DND-41 (cell line): ENCODE measurements at regions not wholly inside any gene's neighbourhood (a gene's known extent, or its start where the extent isn't known, plus 50 kb on each side); places are given as distances from the start of the nearest gene placed in this dataset.

Source experiments
- ATAC-seq: fragments of 200-7000 bp; cut with Tn5 transposase; 3 replicates; pipeline ENCODE4 v1.9.1; 2021; ENCODE audit warnings: low read depth; ENCODE audit not compliant: insufficient read depth
- DNase-seq: peaks from one replicate; pipeline ENCODE4 v3.0.0-alpha.2; 2020
- H2AFZ ChIP-seq: 2 replicates; pipeline ENCODE4 v1.6.0; 2012; ENCODE audit warnings: low read depth, low read length
- H3K27ac ChIP-seq: 2 replicates; pipeline ENCODE4 v1.5.1; 2012; ENCODE audit warnings: low read length, inconsistent platforms
- H3K27me3 ChIP-seq: fragments of 200-600 bp; sonication (generic); 2 replicates; pipeline ENCODE4 v1.6.0; 2012; ENCODE audit warnings: low read length, mild to moderate bottlenecking, inconsistent platforms; ENCODE audit not compliant: insufficient read depth, poor library complexity
- H3K36me3 ChIP-seq: 2 replicates; pipeline ENCODE4 v1.5.1; 2012; ENCODE audit warnings: low read length, inconsistent platforms; ENCODE audit not compliant: insufficient read depth
- H3K4me1 ChIP-seq: 2 replicates; pipeline ENCODE4 v1.5.1; 2012; ENCODE audit warnings: mild to moderate bottlenecking, low read length; ENCODE audit not compliant: insufficient read depth
- H3K4me2 ChIP-seq: 2 replicates; pipeline ENCODE4 v1.6.0; 2012; ENCODE audit warnings: mild to moderate bottlenecking, moderate library complexity, low read length, inconsistent platforms; ENCODE audit not compliant: insufficient read depth
- H3K4me3 ChIP-seq, 2 experiments: fragments of 200-600 bp in 1 of 2; shearing (Covaris generic) in 1 of 2; 2 replicates each; pipeline ENCODE4 v1.5.1; 2012 to 2016; ENCODE audit warnings: inconsistent platforms in 2 of 2, low read length in 2 of 2, mild to moderate bottlenecking in 2 of 2, low read depth in 1 of 2, moderate library complexity in 1 of 2
- H3K79me2 ChIP-seq: 2 replicates; pipeline ENCODE4 v1.6.0; 2012; ENCODE audit warnings: low read length, inconsistent platforms; ENCODE audit not compliant: insufficient read depth
- H3K9ac ChIP-seq: 2 replicates; pipeline ENCODE4 v1.6.0; 2012; ENCODE audit warnings: low read depth, mild to moderate bottlenecking, inconsistent platforms, low read length, moderate library complexity
- H3K9me3 ChIP-seq: 2 replicates; pipeline ENCODE4 v1.5.1; 2012; ENCODE audit warnings: low read length, moderate library complexity, mild to moderate bottlenecking, inconsistent platforms; ENCODE audit not compliant: insufficient read depth, severe bottlenecking
- H4K20me1 ChIP-seq: 2 replicates; pipeline ENCODE4 v1.6.0; 2012; ENCODE audit warnings: low read length; ENCODE audit not compliant: insufficient read depth
- EZH2 ChIP-seq: IDR thresholded peaks from 3 replicates; pipeline ENCODE4 v1.6.1; 2012; ENCODE audit warnings: borderline replicate concordance, low read depth, mild to moderate bottlenecking, moderate library complexity, low read length, inconsistent platforms; ENCODE audit not compliant: severe bottlenecking
- TF ChIP-seq, protein P1 (sequence below): IDR thresholded peaks from 2 replicates; pipeline ENCODE4 v1.5.1; 2012; ENCODE audit warnings: borderline replicate concordance, low read length, moderate library complexity, mild to moderate bottlenecking; ENCODE audit not compliant: poor library complexity, severe bottlenecking; ENCODE audit errors: extremely low read depth

DNA sequence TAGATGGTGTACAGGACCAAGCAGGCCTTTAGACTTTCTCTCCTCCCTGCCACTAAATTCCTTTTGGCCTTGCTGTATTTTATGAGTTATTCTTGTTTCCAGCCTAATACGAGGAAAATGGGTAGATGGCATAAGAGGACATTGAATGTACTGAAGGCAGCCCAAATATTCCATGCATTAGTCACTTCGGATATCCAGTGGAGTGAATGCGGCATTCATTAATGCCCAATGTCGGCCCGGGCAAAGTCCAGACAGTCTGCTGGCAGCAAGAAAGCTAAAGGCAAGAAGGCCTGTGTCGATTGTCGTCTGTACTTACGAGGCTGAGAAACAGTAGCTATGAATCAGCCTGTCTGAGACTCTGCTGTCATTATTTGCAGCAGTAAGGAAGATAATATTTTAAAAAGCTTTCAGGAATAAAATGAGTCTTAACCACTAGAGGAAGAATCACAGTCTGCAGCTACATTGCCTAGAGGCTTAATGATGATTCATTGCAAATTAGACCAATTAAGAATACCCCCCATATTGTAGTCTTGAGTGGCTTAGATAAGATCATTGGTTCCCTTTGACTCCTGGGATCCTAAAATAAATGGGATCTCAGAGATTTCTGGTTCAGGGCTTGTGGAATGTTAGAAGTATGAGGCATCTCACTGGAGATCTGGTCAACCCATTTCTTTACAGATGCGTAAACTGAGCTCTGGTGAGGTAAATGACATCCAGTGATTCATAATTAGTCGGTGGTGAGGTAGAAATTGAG lies 534.1 kb upstream of the JAG1 start:
- H3K27me3 ChIP-seq: no peaks in the 10 kb centered on the region
- H3K79me2 ChIP-seq: no peaks in the 10 kb centered on the region
- H3K4me3 ChIP-seq: no peak overlapping the region
- H3K9ac ChIP-seq: no peak overlapping the region
- no peaks in the 10 kb centered on the region for H3K4me1 ChIP-seq
- H3K36me3 ChIP-seq: no peaks in the 10 kb centered on the region
- ATAC-seq (no peak), DNase-seq (no peak)
- H3K9me3 ChIP-seq: no peaks in the 10 kb centered on the region
- TF ChIP-seq EZH2: no peak
- TF ChIP-seq, protein P1, sequence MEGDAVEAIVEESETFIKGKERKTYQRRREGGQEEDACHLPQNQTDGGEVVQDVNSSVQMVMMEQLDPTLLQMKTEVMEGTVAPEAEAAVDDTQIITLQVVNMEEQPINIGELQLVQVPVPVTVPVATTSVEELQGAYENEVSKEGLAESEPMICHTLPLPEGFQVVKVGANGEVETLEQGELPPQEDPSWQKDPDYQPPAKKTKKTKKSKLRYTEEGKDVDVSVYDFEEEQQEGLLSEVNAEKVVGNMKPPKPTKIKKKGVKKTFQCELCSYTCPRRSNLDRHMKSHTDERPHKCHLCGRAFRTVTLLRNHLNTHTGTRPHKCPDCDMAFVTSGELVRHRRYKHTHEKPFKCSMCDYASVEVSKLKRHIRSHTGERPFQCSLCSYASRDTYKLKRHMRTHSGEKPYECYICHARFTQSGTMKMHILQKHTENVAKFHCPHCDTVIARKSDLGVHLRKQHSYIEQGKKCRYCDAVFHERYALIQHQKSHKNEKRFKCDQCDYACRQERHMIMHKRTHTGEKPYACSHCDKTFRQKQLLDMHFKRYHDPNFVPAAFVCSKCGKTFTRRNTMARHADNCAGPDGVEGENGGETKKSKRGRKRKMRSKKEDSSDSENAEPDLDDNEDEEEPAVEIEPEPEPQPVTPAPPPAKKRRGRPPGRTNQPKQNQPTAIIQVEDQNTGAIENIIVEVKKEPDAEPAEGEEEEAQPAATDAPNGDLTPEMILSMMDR: no peak
- no peak overlapping the region for H3K27ac ChIP-seq
- no peaks in the 10 kb centered on the region for H4K20me1 ChIP-seq
- no peak overlapping the region for H2AFZ ChIP-seq
- H3K4me2 ChIP-seq: no peak overlapping the region

DNA sequence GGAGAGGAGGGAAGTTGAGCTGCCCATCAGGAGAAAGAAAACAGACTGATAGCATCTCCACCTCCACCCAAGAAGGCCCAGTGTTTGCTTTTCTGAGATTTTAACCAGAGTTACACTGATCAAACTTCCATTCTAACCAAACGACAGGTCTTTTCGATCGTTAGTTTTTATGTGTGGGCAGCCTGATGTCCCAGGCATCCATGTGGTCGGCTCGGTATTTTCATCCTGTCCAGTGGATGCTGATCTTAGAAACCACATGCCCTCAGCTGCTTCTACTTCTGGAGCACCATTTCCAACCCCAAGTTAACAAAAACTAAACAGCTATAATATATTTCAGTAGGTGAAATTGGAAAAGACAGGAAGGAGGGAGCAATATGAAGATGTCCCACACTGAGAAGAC lies 536.8 kb upstream of the JAG1 start:
- Histone ChIP-seq H3K4me3 (no peak overlapping the region), H3K4me2 (no peak overlapping the region), H4K20me1 (no peaks in the 10 kb centered on the region), H3K79me2 (no peaks in the 10 kb centered on the region), H3K9ac (no peak overlapping the region), H3K4me1 (no peaks in the 10 kb centered on the region), H3K27ac (no peak overlapping the region), H3K36me3 (no peaks in the 10 kb centered on the region), H3K27me3 (no peaks in the 10 kb centered on the region), H2AFZ (no peak overlapping the region), H3K9me3 (no peaks in the 10 kb centered on the region)
- DNase-seq (no peak), ATAC-seq (no peak)
- TF ChIP-seq, protein P1: no peak
- TF ChIP-seq EZH2: no peak

DNA sequence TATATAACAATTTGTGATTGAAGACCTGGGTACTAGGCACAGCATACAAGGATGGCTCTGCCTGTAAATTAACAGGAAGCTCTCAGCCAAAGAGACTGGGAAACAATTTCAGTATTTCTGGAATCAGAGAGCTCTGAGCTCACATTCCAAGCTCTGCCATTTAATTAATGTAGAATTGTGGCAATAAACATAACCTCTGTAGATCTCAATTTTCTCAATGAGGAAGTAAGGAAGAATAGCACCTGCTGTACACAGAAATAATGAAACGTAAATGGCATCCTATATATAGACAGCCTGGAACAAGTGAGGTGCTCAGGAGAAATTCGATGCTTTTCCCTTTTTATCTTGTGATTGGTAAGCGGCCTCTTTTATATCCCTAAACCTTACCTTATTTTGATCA lies 538.5 kb upstream of the JAG1 start:
- DNase-seq (no peak), ATAC-seq (no peak)
- Histone ChIP-seq H3K27me3 (no peaks in the 10 kb centered on the region), H3K27ac (no peak overlapping the region), H3K4me3 (no peak overlapping the region), H3K9ac (no peak overlapping the region), H3K79me2 (no peaks in the 10 kb centered on the region), H3K4me2 (no peak overlapping the region), H3K36me3 (no peaks in the 10 kb centered on the region), H2AFZ (no peak overlapping the region), H4K20me1 (no peaks in the 10 kb centered on the region), H3K9me3 (no peaks in the 10 kb centered on the region), H3K4me1 (no peaks in the 10 kb centered on the region)
- TF ChIP-seq, protein P1: no peak
- TF ChIP-seq EZH2: no peak
